Panc1 (cell line): ENCODE measurements at regions not wholly inside any gene's neighbourhood (a gene's known extent, or its start where the extent isn't known, plus 50 kb on each side); places are given as distances from the start of the nearest gene placed in this dataset.
"Not testable (repeated sequence)": the region's sequence is repeated elsewhere in the genome, so short reads cannot be mapped to it uniquely, and the experiment has no call there.

ENCODE experiments used
- ATAC-seq: fragments of 200-7000 bp; cut with Tn5 transposase; 2 replicates; pipeline ENCODE4 v1.9.1; 2020; ENCODE audit warnings: mild to moderate bottlenecking, moderate library complexity
- BruUV-seq: library from RNA; stranded (reverse); fragments of 400-500 nt; replicated peaks from 2 replicates; lab custom pipeline; 2021; lab: Mats Ljungman, UMichigan
- CTCF ChIA-PET: fragments of 300-600 bp; sonication (Branson Sonifier 250); formaldehyde crosslinking; loops from one replicate; lab custom pipeline; 2022; ENCODE audit warnings: antibody characterized with exemption; lab: Charles Lee
- POLR2A ChIA-PET: fragments of 300-600 bp; sonication (Branson Sonifier 250); formaldehyde crosslinking; loops from one replicate; lab custom pipeline; 2022; ENCODE audit warnings: antibody characterized with exemption; lab: Charles Lee
- DNase-seq: peaks from one replicate; pipeline ENCODE4 v3.0.0-alpha.2; 2010; ENCODE audit warnings: low read depth, low spot score
- H3K27ac ChIP-seq: 2 replicates; pipeline ENCODE4 v1.5.1; 2011; ENCODE audit warnings: mild to moderate bottlenecking, low read length, inconsistent platforms
- H3K27me3 ChIP-seq: fragments of 200-500 bp; sonication (Bioruptor generic); 2 replicates; pipeline ENCODE4 v1.6.0; 2014; ENCODE audit warnings: low read length, inconsistent platforms; ENCODE audit not compliant: control insufficient read depth, insufficient read depth
- H3K36me3 ChIP-seq: fragments of 200-500 bp; sonication (Bioruptor generic); 2 replicates; pipeline ENCODE4 v1.5.1; 2014; ENCODE audit warnings: inconsistent platforms, mild to moderate bottlenecking, low read length, moderate library complexity; ENCODE audit not compliant: control insufficient read depth, insufficient read depth
- H3K4me1 ChIP-seq: 2 replicates; pipeline ENCODE4 v1.5.1; 2011; ENCODE audit warnings: inconsistent platforms, mild to moderate bottlenecking, low read length, moderate library complexity; ENCODE audit not compliant: control insufficient read depth, insufficient read depth
- H3K4me3 ChIP-seq, 2 experiments: 2 replicates each; pipeline ENCODE4 v1.5.1; 2011 to 2012; ENCODE audit warnings: low read depth in 2 of 2, low read length in 2 of 2, mild to moderate bottlenecking in 2 of 2, inconsistent platforms in 1 of 2, moderate library complexity in 1 of 2
- H3K9me3 ChIP-seq: fragments of 200-500 bp; sonication (Bioruptor generic); 2 replicates; pipeline ENCODE4 v1.5.1; 2014; ENCODE audit warnings: low read depth, mild to moderate bottlenecking, inconsistent platforms, low read length, moderate library complexity; ENCODE audit not compliant: control insufficient read depth, insufficient read depth
- POLR2AphosphoS5 ChIP-seq: IDR thresholded peaks from 2 replicates; pipeline ENCODE4 v1.6.1; 2012; ENCODE audit warnings: mild to moderate bottlenecking, low read depth, low read length, moderate library complexity
- SIN3A ChIP-seq: IDR thresholded peaks from 2 replicates; pipeline ENCODE4 v1.6.1; 2012; ENCODE audit warnings: low read depth, mild to moderate bottlenecking, low read length, moderate library complexity, borderline replicate concordance; ENCODE audit not compliant: insufficient read depth
- TCF7L2 ChIP-seq: IDR thresholded peaks from 2 replicates; pipeline ENCODE4 v1.6.1; 2011; ENCODE audit warnings: mild to moderate bottlenecking, low read depth, low read length, inconsistent platforms
- in situ Hi-C: cut with HindIII; loops from 2 replicates; pipeline ENCODE4 v1.10.0; 2016; ENCODE audit warnings: low sequenced_read_pairs, low pct_unique_long_range_greater_than_20kb
- intact Hi-C: fragments of 100-400 bp; cut with micrococcal nuclease; formaldehyde crosslinking; loops from one replicate; pipeline ENCODE4 v1.10.0; 2022; ENCODE audit not compliant: unreplicated experiment
- TF ChIP-seq, protein P1 (sequence below), 2 experiments: IDR thresholded peaks; 2 replicates each; pipeline ENCODE4 v1.6.1; 2011 to 2012; ENCODE audit warnings: low read depth in 2 of 2, control low read depth in 1 of 2, low read length in 1 of 2, mild to moderate bottlenecking in 1 of 2, moderate library complexity in 1 of 2; ENCODE audit not compliant: insufficient read depth in 1 of 2
- TF ChIP-seq, protein P2 (sequence below): fragments of 450-650 bp; IDR thresholded peaks from 2 replicates; pipeline ENCODE4 v1.5.1; 2017; ENCODE audit warnings: mild to moderate bottlenecking

DNA sequence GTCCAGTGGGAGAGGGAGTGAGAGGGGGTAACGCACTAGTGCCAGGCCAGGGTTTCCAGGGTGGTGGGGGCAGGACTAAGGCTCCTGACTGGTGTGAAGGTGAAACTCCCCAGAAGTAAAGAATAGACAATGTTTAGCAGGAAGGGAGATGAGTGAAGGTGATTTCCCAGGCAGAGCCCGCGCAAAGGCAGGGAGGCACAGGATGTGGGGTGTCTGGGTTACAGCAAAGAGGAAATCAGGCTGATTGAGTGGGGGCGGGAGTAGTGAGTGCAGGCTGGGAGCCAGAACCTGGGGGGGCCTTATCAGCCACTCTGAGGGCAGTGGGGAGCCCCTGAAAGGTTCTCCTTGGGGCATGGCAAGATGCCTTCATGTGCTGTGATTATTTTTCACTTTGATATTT, 167.5 kb downstream of the UTP18 start:
- BruUV-seq: no TSS peak
- intact Hi-C loops: no loop called here
- ChIA-PET POLR2A (no interaction called here), CTCF (no interaction called here)
- H3K4me1 ChIP-seq: no peaks in the 10 kb centered on the region
- no peak overlapping the region for H3K27ac ChIP-seq
- H3K36me3 ChIP-seq: no peaks in the 10 kb centered on the region
- no peak overlapping the region for H3K4me3 ChIP-seq
- TF ChIP-seq, protein P1, sequence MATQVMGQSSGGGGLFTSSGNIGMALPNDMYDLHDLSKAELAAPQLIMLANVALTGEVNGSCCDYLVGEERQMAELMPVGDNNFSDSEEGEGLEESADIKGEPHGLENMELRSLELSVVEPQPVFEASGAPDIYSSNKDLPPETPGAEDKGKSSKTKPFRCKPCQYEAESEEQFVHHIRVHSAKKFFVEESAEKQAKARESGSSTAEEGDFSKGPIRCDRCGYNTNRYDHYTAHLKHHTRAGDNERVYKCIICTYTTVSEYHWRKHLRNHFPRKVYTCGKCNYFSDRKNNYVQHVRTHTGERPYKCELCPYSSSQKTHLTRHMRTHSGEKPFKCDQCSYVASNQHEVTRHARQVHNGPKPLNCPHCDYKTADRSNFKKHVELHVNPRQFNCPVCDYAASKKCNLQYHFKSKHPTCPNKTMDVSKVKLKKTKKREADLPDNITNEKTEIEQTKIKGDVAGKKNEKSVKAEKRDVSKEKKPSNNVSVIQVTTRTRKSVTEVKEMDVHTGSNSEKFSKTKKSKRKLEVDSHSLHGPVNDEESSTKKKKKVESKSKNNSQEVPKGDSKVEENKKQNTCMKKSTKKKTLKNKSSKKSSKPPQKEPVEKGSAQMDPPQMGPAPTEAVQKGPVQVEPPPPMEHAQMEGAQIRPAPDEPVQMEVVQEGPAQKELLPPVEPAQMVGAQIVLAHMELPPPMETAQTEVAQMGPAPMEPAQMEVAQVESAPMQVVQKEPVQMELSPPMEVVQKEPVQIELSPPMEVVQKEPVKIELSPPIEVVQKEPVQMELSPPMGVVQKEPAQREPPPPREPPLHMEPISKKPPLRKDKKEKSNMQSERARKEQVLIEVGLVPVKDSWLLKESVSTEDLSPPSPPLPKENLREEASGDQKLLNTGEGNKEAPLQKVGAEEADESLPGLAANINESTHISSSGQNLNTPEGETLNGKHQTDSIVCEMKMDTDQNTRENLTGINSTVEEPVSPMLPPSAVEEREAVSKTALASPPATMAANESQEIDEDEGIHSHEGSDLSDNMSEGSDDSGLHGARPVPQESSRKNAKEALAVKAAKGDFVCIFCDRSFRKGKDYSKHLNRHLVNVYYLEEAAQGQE (IDR thresholded peaks at IDR 0.05; ENCODE audit: insufficient read depth in 1 of 2, low read depth in 2 of 2, low read length in 1 of 2): no peak
- TF ChIP-seq SIN3A (no peak), POLR2AphosphoS5 (no peak), TCF7L2 (no peak)
- TF ChIP-seq, protein P2, sequence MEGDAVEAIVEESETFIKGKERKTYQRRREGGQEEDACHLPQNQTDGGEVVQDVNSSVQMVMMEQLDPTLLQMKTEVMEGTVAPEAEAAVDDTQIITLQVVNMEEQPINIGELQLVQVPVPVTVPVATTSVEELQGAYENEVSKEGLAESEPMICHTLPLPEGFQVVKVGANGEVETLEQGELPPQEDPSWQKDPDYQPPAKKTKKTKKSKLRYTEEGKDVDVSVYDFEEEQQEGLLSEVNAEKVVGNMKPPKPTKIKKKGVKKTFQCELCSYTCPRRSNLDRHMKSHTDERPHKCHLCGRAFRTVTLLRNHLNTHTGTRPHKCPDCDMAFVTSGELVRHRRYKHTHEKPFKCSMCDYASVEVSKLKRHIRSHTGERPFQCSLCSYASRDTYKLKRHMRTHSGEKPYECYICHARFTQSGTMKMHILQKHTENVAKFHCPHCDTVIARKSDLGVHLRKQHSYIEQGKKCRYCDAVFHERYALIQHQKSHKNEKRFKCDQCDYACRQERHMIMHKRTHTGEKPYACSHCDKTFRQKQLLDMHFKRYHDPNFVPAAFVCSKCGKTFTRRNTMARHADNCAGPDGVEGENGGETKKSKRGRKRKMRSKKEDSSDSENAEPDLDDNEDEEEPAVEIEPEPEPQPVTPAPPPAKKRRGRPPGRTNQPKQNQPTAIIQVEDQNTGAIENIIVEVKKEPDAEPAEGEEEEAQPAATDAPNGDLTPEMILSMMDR: no peak
- ATAC-seq (no peak), DNase-seq (no peak)
- in situ Hi-C loops: no loop called here
- H3K9me3 ChIP-seq: no peaks in the 10 kb centered on the region
- H3K27me3 ChIP-seq: no peaks in the 10 kb centered on the region; the same call in 1 of the 2 replicates

DNA sequence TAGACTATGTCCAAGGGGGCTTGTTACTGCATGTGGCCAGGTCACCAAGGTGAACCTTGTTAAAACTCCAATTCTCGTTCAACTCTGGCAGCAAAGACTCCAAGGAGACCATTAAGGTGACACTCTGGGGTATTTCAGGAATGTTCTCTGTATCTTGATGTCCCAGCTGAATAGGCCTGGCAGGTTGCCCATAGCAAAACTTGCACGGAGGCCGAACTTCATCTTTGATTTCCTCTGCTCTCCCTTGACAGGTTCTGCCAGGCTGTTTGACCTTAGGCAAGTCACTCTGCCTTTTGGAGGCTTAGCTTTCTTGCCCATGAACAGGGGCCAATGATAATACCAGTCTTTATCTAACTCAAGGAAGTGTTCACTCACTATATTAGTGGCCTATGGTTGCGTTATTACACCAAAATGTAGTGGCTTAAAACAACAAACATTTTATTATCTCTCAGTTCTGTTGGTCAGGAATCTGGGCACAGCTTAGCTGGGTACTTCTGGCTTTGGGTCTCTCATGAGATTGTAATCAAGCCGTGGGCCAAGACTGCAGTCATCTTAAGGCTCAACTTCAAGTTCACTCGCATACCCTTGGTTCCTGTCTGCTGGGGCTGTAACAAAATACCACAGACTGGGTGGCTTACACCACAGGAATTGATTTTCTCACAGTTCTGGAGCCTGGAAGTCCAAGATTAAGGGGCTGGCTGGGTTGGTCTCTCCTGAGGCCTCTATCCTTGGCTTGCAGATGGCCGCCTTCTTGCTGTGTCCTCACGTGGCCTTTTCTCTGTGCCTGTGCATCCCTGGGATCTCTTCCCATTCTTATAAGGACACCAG, 168.5 kb downstream of the UTP18 start:
- Histone ChIP-seq H3K27ac (no peak overlapping the region), H3K36me3 (no peaks in the 10 kb centered on the region), H3K27me3 (peaks cover 3% of the 10 kb centered on the region; the same call in 1 of the 2 replicates), H3K9me3 (no peaks in the 10 kb centered on the region), H3K4me3 (no peak overlapping the region), H3K4me1 (no peaks in the 10 kb centered on the region)
- BruUV-seq: no TSS peak
- ATAC-seq: no peak
- no peak for DNase-seq
- CTCF ChIA-PET: no interaction called here
- intact Hi-C loops (no loop called here), in situ Hi-C loops (no loop called here)
- no peak for TF ChIP-seq POLR2AphosphoS5
- POLR2A ChIA-PET: no interaction called here

DNA sequence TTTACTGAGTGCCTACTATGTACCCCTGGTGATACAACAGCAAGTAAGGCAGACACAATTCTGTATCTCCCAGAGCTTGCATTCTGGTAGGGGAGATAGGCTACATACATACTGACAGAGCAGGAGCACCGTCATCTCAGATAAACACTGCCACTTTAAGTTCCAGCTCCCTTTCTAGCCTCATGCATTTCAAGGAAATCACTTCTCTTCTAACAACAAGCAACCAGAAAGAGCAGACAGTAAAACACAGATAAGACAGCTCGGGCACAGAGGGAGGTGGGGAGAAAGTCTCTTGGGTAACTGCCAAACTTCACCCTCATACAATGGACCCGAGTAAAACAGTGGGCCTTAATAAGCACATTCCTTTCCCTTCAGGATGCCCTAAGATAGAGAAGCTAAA, 169.6 kb downstream of the UTP18 start:
- H3K27me3 ChIP-seq, intact Hi-C loops, DNase-seq, H3K27ac ChIP-seq, H3K36me3 ChIP-seq, H3K4me3 ChIP-seq, ATAC-seq, in situ Hi-C loops, CTCF ChIA-PET, BruUV-seq, H3K9me3 ChIP-seq, POLR2A ChIA-PET, H3K4me1 ChIP-seq: not testable (repeated sequence)
